SK-N-MC (cell line): ENCODE measurements at regions not wholly inside any gene's neighbourhood (a gene's known extent, or its start where the extent isn't known, plus 50 kb on each side); places are given as distances from the start of the nearest gene placed in this dataset.
A peak's percentile ranks its signal among the peaks of the same experiment; 100 is the strongest.

Experiments used
- DNase-seq: peaks from one replicate; pipeline ENCODE4 v3.0.0-alpha.2; 2011; ENCODE audit warnings: low read depth, low spot score
- H3K27ac ChIP-seq: fragments of 200-600 bp; sonication (generic); 2 replicates; pipeline ENCODE4 v1.5.1; 2016; ENCODE audit warnings: mixed run types
- H3K36me3 ChIP-seq: fragments of 200-600 bp; sonication (generic); 2 replicates; pipeline ENCODE4 v1.6.1; 2017; ENCODE audit warnings: antibody characterized with exemption, low read length, mixed read lengths; ENCODE audit not compliant: insufficient read depth
- H3K4me3 ChIP-seq: fragments of 200-600 bp; sonication (generic); 2 replicates; pipeline ENCODE4 v1.5.1; 2016
- H3K9ac ChIP-seq: fragments of 200-600 bp; sonication (generic); 2 replicates; pipeline ENCODE4 v1.8.0; 2017; ENCODE audit warnings: mixed run types, mixed read lengths; ENCODE audit not compliant: insufficient read length
- H3K9me3 ChIP-seq: fragments of 200-600 bp; sonication (generic); 2 replicates; pipeline ENCODE4 v1.6.1; 2017; ENCODE audit warnings: low read depth, mild to moderate bottlenecking, antibody characterized with exemption, low read length, moderate library complexity, mixed read lengths
- EZH2 ChIP-seq: fragments of 200-600 bp; sonication (generic); IDR thresholded peaks from one replicate; pipeline ENCODE4 v1.6.1; 2017; ENCODE audit warnings: antibody characterized with exemption
- FOXP2 ChIP-seq: optimal IDR thresholded peaks from 2 replicates; pipeline ENCODE3; 2011; ENCODE audit warnings: mild to moderate bottlenecking, moderate library complexity; ENCODE audit not compliant: insufficient read depth; ENCODE audit errors: extremely low read length, control extremely low read depth
- POLR2AphosphoS5 ChIP-seq: IDR thresholded peaks from 2 replicates; pipeline ENCODE4 v1.6.1; 2012; ENCODE audit warnings: mild to moderate bottlenecking, low read depth, low read length, borderline replicate concordance

GRCh38 chr18:49731860-49732311 lies 81.4 kb downstream of the ACAA2 start:
- H3K9ac ChIP-seq = no peak overlapping the region
- no peak overlapping the region for H3K4me3 ChIP-seq
- TF ChIP-seq EZH2 (no peak), FOXP2 (no peak), POLR2AphosphoS5 (no peak)
- no peak for DNase-seq
- H3K9me3 ChIP-seq = no peaks in the 10 kb centered on the region
- H3K36me3 ChIP-seq = no peaks in the 10 kb centered on the region
- H3K27ac ChIP-seq = no peak overlapping the region

GRCh38 chr18:49731421-49731841 lies 81.9 kb downstream of the ACAA2 start:
- no peak for DNase-seq
- H3K9me3 ChIP-seq = no peaks in the 10 kb centered on the region
- TF ChIP-seq EZH2 (no peak), FOXP2 (no peak), POLR2AphosphoS5 (no peak)
- no peak overlapping the region for H3K4me3 ChIP-seq
- no peaks in the 10 kb centered on the region for H3K36me3 ChIP-seq
- no peak overlapping the region for H3K9ac ChIP-seq
- H3K27ac ChIP-seq = no peak overlapping the region

GRCh38 chr18:49730951-49731391 lies 82.4 kb downstream of the ACAA2 start:
- Histone ChIP-seq H3K4me3 (no peak overlapping the region), H3K36me3 (no peaks in the 10 kb centered on the region), H3K27ac (no peak overlapping the region), H3K9ac (no peak overlapping the region), H3K9me3 (no peaks in the 10 kb centered on the region)
- no peak for TF ChIP-seq EZH2
- no peak for TF ChIP-seq POLR2AphosphoS5
- TF ChIP-seq FOXP2 = no peak
- DNase-seq = no peak

- no peak overlapping the region for H3K9ac ChIP-seq
- no peaks in the 10 kb centered on the region for H3K9me3 ChIP-seq
- TF ChIP-seq EZH2 (no peak), FOXP2 (no peak), POLR2AphosphoS5 (no peak)
- no peak overlapping the region for H3K27ac ChIP-seq
- no peak overlapping the region for H3K4me3 ChIP-seq
- H3K36me3 ChIP-seq = no peaks in the 10 kb centered on the region
- no peak for DNase-seq
Measured at GRCh38 chr18:49728542-49728941, 84.8 kb downstream of the ACAA2 start.

GRCh38 chr18:49727816-49728215 lies 85.5 kb downstream of the ACAA2 start:
- Histone ChIP-seq H3K27ac (no peak overlapping the region), H3K9me3 (no peaks in the 10 kb centered on the region), H3K4me3 (no peak overlapping the region), H3K9ac (no peak overlapping the region), H3K36me3 (no peaks in the 10 kb centered on the region)
- TF ChIP-seq EZH2 = no peak
- TF ChIP-seq POLR2AphosphoS5 = no peak
- no peak for TF ChIP-seq FOXP2
- DNase-seq = no peak

DNA sequence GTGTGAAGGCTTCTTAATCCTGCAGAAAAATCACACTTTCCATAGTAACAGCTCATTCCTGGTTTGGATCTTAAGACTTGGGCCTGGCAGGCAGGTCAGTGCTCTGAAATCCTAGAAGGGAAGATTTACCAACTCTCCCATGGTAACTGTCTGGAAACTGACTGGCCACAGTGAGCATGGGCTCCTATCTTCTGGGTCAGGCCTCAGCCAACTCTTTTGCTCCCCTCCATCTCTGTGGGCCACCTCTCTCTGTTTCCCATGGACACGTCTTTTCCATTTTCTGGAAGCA lies 86.7 kb downstream of the ACAA2 start:
- TF ChIP-seq POLR2AphosphoS5 (no peak), FOXP2 (no peak), EZH2 (no peak)
- Histone ChIP-seq H3K27ac (peak overlapping the region; percentile 74; the same call in 1 of the 2 replicates), H3K36me3 (no peaks in the 10 kb centered on the region), H3K4me3 (peak overlapping the region; percentile 1; the same call in 1 of the 2 replicates), H3K9me3 (no peaks in the 10 kb centered on the region), H3K9ac (peak overlapping the region; percentile 59)
- DNase-seq = no peak

DNA sequence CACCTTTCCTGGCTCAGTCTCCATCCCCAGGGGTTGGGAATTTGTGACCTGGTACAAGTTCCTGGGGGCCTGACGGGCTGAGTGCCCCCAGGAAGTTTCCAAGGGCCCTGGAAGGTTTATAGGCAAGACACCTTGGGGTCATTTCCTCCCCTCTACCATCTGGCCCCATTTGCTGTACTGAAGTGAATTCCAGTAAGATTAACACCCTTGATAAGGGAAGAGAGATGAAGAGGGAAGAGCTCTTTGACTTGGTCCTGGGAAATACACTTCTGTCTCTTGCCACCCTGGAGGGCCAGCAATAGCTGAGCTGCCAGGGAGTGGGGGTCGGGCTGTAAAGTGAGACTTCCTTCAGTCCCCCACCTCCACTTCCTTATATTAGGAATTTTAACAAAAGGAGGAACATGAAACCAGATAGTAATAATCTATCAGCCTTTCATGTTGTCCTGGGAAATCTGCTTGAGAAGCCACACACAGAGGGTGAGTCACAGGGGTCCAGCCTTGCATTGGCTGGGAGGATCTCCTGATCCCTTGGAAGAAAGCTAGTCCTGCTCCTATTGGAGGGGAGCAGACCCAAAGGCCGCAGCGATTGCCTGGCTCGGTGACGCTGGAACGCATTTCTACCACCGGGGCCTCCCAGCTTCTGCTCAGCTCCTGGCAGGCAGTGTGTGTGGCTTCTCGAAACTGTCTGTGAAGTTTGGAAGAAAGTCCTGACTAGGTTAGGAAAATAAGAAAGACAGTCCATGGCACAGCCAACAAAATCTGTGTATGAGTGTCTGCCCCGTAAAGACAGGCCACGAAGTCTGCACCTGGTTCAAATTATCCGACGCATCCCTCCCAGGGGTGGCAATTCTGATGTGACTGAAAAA lies 87.3 kb downstream of the ACAA2 start:
- peak overlapping the region; percentile 74; the same call in 1 of the 2 replicates for H3K27ac ChIP-seq
- no peaks in the 10 kb centered on the region for H3K36me3 ChIP-seq
- TF ChIP-seq FOXP2 = no peak
- TF ChIP-seq POLR2AphosphoS5 = no peak
- TF ChIP-seq EZH2 = no peak
- peak overlapping the region; percentile 59 for H3K9ac ChIP-seq
- no peak for DNase-seq
- peak overlapping the region; percentile 1; the same call in 1 of the 2 replicates for H3K4me3 ChIP-seq
- no peaks in the 10 kb centered on the region for H3K9me3 ChIP-seq

GRCh38 chr18:49723648-49724180 lies 89.6 kb downstream of the ACAA2 start:
- Histone ChIP-seq H3K9ac (no peak overlapping the region), H3K36me3 (no peaks in the 10 kb centered on the region), H3K4me3 (no peak overlapping the region), H3K9me3 (no peaks in the 10 kb centered on the region), H3K27ac (no peak overlapping the region)
- TF ChIP-seq FOXP2 (no peak), EZH2 (no peak), POLR2AphosphoS5 (no peak)
- no peak for DNase-seq
